ENCODE measurements at regions not wholly inside any gene's neighbourhood (a gene's known extent, or its start where the extent isn't known, plus 50 kb on each side); places are given as distances from the start of the nearest gene placed in this dataset.

DNA sequence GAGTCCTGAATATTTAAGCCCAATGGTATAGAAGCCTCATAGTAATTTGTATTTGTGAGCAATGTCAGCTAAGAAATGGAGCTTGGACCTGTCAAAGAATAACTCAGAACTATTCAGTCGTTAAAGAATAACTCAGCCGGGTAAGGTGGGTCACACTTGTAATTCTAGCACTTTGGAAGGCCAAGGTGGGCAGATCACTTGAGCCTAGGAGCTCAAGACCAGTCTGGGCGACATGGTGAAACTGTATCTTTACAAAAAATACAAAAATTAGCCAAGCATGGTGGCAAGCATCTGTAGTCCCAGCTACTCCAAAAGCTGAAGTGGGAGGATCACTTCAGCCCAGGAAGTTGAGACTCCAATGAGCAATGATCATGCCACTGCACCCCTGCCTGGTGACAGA, 1526.5 kb downstream of the LRRC4C start:
- H3K4me2 ChIP-seq (ENCODE audit: low read depth, low read length): no peak overlapping the region

DNA sequence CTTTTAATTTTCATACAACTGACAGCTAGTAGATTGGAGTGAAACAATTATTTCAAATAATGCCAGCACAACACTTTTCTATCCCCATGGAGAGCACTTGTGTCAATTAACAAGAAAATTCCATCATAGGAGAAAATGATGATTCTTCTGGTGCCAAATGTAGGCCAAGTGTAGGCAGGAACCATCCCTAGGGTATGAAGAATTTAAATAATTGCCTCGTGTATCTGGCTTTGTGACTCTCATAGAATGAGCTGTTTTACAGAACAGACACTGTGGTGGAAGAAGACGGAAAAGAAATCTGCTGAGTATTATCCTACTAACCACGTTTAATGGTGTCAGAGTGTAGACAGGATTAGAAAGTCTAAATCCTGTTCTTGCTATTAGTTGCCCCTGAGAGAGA, 1542.2 kb downstream of the LRRC4C start:
- Histone ChIP-seq H3K9me3 (replicated peaks; ENCODE audit: insufficient read depth, low read length) (no peaks in the 10 kb centered on the region), H3K4me2 (ENCODE audit: low read depth, low read length) (no peak overlapping the region), H3K4me3 (ENCODE audit: low read length) (no peak overlapping the region), H3K27me3 (replicated peaks; ENCODE audit: insufficient read depth, low read length) (no peaks in the 10 kb centered on the region), H3K4me1 (ENCODE audit: low read length) (no peaks in the 10 kb centered on the region), H3K9me2 (replicated peaks; ENCODE audit: insufficient read depth, low read length) (no peaks in the 10 kb centered on the region), H3K27ac (ENCODE audit: low read length) (no peak overlapping the region), H2AFZ (ENCODE audit: low read length) (no peak overlapping the region), H3K79me2 (ENCODE audit: low read length) (no peaks in the 10 kb centered on the region), H3K9ac (ENCODE audit: low read length) (no peak overlapping the region), H3K36me3 (replicated peaks; ENCODE audit: insufficient read depth, low read length) (no peaks in the 10 kb centered on the region), H3F3A (ENCODE audit: insufficient read depth, low read length) (no peaks in the 10 kb centered on the region), H4K20me1 (ENCODE audit: insufficient read depth, low read length) (no peaks in the 10 kb centered on the region)
- no peak for DNase-seq
- TF ChIP-seq, protein P1, sequence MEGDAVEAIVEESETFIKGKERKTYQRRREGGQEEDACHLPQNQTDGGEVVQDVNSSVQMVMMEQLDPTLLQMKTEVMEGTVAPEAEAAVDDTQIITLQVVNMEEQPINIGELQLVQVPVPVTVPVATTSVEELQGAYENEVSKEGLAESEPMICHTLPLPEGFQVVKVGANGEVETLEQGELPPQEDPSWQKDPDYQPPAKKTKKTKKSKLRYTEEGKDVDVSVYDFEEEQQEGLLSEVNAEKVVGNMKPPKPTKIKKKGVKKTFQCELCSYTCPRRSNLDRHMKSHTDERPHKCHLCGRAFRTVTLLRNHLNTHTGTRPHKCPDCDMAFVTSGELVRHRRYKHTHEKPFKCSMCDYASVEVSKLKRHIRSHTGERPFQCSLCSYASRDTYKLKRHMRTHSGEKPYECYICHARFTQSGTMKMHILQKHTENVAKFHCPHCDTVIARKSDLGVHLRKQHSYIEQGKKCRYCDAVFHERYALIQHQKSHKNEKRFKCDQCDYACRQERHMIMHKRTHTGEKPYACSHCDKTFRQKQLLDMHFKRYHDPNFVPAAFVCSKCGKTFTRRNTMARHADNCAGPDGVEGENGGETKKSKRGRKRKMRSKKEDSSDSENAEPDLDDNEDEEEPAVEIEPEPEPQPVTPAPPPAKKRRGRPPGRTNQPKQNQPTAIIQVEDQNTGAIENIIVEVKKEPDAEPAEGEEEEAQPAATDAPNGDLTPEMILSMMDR (IDR thresholded peaks at IDR 0.05; ENCODE audit: low read length): no peak
- TF ChIP-seq EZH2 (optimal IDR thresholded peaks at IDR 0.05; ENCODE audit: low read depth, low read length) (no peak), EZH2phosphoT487 (IDR thresholded peaks at IDR 0.05; ENCODE audit: low read length) (no peak)

More for the DNA sequence above, 1526.5 kb downstream of the LRRC4C start:
- H3K9me3 ChIP-seq (replicated peaks; ENCODE audit: insufficient read depth, low read length): no peaks in the 10 kb centered on the region
- H3K4me1 ChIP-seq (ENCODE audit: low read length): no peaks in the 10 kb centered on the region
- H3K4me3 ChIP-seq (ENCODE audit: low read length): no peak overlapping the region
- no peak for DNase-seq
- H2AFZ ChIP-seq (ENCODE audit: low read length): no peak overlapping the region
- H3K36me3 ChIP-seq (replicated peaks; ENCODE audit: insufficient read depth, low read length): no peaks in the 10 kb centered on the region
- H3K27me3 ChIP-seq (replicated peaks; ENCODE audit: insufficient read depth, low read length): no peaks in the 10 kb centered on the region
- H3F3A ChIP-seq (ENCODE audit: insufficient read depth, low read length): no peaks in the 10 kb centered on the region
- H3K9ac ChIP-seq (ENCODE audit: low read length): no peak overlapping the region
- no peak overlapping the region for H3K27ac ChIP-seq (ENCODE audit: low read length)
- H3K79me2 ChIP-seq (ENCODE audit: low read length): no peaks in the 10 kb centered on the region
- no peaks in the 10 kb centered on the region for H4K20me1 ChIP-seq (ENCODE audit: insufficient read depth, low read length)
- TF ChIP-seq, protein P1 (IDR thresholded peaks at IDR 0.05; ENCODE audit: low read length): no peak
- TF ChIP-seq EZH2phosphoT487 (IDR thresholded peaks at IDR 0.05; ENCODE audit: low read length): no peak
- no peak for TF ChIP-seq EZH2 (optimal IDR thresholded peaks at IDR 0.05; ENCODE audit: low read depth, low read length)
- H3K9me2 ChIP-seq (replicated peaks; ENCODE audit: insufficient read depth, low read length): no peaks in the 10 kb centered on the region

DNA sequence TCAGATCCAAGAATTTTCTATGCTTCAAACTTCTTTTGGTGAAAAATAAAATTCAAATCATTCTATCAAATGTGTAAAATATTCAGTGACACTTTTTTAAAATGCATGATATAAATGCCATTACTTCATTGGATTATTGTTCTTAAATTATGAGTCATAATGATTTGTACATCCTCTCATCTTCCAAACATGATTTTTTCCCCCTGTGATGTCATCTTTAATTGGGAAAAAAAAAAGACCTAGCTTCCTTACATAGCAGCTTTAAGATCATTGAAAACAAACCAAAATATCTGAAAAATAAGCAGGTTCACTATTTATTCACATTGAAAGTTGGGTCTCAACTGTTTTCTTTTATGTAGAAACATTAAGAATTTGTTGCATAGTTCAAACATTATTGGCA, 1549.4 kb downstream of the LRRC4C start:
- no peak for TF ChIP-seq EZH2 (optimal IDR thresholded peaks at IDR 0.05; ENCODE audit: low read depth, low read length)
- TF ChIP-seq, protein P1 (IDR thresholded peaks at IDR 0.05; ENCODE audit: low read length): no peak
- TF ChIP-seq EZH2phosphoT487 (IDR thresholded peaks at IDR 0.05; ENCODE audit: low read length): no peak
- no peaks in the 10 kb centered on the region for H3F3A ChIP-seq (ENCODE audit: insufficient read depth, low read length)
- no peaks in the 10 kb centered on the region for H3K27me3 ChIP-seq (replicated peaks; ENCODE audit: insufficient read depth, low read length)
- H3K9me2 ChIP-seq (replicated peaks; ENCODE audit: insufficient read depth, low read length): no peaks in the 10 kb centered on the region
- H3K27ac ChIP-seq (ENCODE audit: low read length): no peak overlapping the region
- no peaks in the 10 kb centered on the region for H4K20me1 ChIP-seq (ENCODE audit: insufficient read depth, low read length)
- H3K79me2 ChIP-seq (ENCODE audit: low read length): no peaks in the 10 kb centered on the region
- no peaks in the 10 kb centered on the region for H3K9me3 ChIP-seq (replicated peaks; ENCODE audit: insufficient read depth, low read length)
- H3K4me3 ChIP-seq (ENCODE audit: low read length): no peak overlapping the region
- no peak overlapping the region for H3K9ac ChIP-seq (ENCODE audit: low read length)
- no peak for DNase-seq
- no peak overlapping the region for H3K4me2 ChIP-seq (ENCODE audit: low read depth, low read length)
- H3K36me3 ChIP-seq (replicated peaks; ENCODE audit: insufficient read depth, low read length): no peaks in the 10 kb centered on the region
- no peaks in the 10 kb centered on the region for H3K4me1 ChIP-seq (ENCODE audit: low read length)
- no peak overlapping the region for H2AFZ ChIP-seq (ENCODE audit: low read length)
